ENCODE measurements at regions not wholly inside any gene's neighbourhood (a gene's known extent, or its start where the extent isn't known, plus 50 kb on each side); places are given as distances from the start of the nearest gene placed in this dataset.
A peak's percentile ranks its signal among the peaks of the same experiment; 100 is the strongest.

DNA sequence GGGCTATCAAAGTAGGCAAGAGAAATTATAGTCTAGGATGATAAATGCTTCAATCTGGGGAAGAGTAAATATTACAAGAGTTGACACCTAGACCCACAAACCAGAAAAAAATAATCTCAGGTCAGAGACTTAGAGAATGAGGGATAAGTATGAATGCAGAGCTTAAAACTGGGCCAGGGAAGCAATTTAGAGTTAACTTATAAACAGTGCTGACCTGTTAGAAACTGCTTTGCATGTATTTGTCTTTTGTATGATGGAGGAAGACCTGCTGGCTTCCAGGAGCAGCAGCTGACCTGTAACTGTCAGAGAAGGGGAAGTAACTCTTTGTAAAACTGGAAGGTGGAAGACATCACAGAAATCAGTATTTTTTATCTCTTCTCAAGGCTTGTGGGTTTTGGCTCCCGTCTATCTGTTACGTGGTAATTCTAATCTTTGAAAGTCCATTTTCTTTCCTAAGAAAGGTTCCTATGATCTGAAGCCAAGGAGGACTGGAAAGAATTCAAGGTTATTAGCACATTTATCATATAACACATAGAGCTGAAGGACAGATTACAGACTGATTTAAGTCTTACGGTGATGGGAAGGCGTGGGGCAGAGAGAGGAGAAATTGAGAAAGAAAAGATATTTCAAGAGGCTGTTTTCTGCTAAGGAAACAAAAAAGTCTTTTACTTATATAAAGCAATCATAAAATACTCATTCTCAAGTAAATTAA, 114.7 kb upstream of the ADAMTS19 start:
- Mint-ChIP-seq H3K27me3 (ENCODE audit: low read depth) (peaks cover 18% of the 10 kb centered on the region), H3K27ac (ENCODE audit: unreplicated experiment) (no peak overlapping the region), H3K4me1 (ENCODE audit: low read depth) (no peaks in the 10 kb centered on the region), H3K36me3 (ENCODE audit: low read depth) (no peaks in the 10 kb centered on the region), H3K9me3 (ENCODE audit: low read depth) (peaks cover 20% of the 10 kb centered on the region), H3K4me3 (ENCODE audit: unreplicated experiment) (no peak overlapping the region)
- TF ChIP-seq CTCF (IDR thresholded peaks at IDR 0.05) = no peak
- no peak for DNase-seq (ENCODE audit: low spot score)

GRCh38 chr5:129356846-129357245, 103.3 kb upstream of the ADAMTS19 start:
- Mint-ChIP-seq H3K27ac (ENCODE audit: unreplicated experiment) (no peak overlapping the region), H3K27me3 (ENCODE audit: low read depth) (peaks cover 5% of the 10 kb centered on the region), H3K4me3 (ENCODE audit: unreplicated experiment) (no peak overlapping the region), H3K36me3 (ENCODE audit: low read depth) (no peaks in the 10 kb centered on the region), H3K9me3 (ENCODE audit: low read depth) (no peaks in the 10 kb centered on the region), H3K4me1 (ENCODE audit: low read depth) (no peaks in the 10 kb centered on the region)
- no peak for DNase-seq (ENCODE audit: low spot score)
- no peak for TF ChIP-seq CTCF (IDR thresholded peaks at IDR 0.05)

DNA sequence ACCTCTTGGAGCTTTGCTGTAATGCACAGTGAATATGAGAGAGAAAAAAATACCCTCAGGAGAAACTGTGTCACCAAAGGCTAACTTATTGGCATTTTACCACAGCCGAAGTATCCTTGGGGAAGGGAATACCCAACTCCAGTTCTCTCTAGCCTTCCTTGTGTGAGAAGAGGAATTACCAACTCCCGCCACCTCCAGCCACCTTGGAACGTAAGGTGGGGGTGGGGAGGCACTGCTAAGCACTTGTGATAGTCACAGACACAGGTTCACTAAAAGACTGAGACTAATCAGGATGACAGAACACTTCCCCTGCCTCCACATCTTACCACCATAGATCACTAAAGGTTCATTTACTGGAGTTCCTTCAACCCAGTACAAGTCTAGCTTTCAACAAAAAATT, 102.0 kb upstream of the ADAMTS19 start:
- H3K27me3 Mint-ChIP-seq (ENCODE audit: low read depth) = peaks cover 5% of the 10 kb centered on the region
- no peak overlapping the region for H3K4me3 Mint-ChIP-seq (ENCODE audit: unreplicated experiment)
- TF ChIP-seq CTCF (IDR thresholded peaks at IDR 0.05) = no peak
- H3K4me1 Mint-ChIP-seq (ENCODE audit: low read depth) = peaks cover 6% of the 10 kb centered on the region
- no peak overlapping the region for H3K27ac Mint-ChIP-seq (ENCODE audit: unreplicated experiment)
- H3K9me3 Mint-ChIP-seq (ENCODE audit: low read depth) = no peaks in the 10 kb centered on the region
- no peak for DNase-seq (ENCODE audit: low spot score)
- no peaks in the 10 kb centered on the region for H3K36me3 Mint-ChIP-seq (ENCODE audit: low read depth)

DNA sequence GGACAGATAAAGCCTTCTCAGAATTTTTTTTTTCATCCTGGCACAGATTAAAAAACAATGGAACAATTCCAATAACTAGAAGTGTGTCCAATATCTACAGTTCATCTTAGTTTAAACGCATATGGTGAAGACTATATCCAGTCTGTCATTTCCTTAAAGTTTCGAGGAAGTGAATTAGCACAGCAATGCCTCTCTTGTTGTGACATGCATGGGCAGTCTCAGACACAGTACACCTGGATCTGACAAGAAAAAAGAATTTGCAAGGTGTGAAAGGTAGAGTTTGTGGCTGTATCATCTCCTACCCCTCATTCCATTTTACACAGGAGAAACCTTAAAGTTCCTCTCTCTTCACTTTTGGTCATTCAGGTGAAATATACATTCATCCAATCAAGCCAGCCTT, 100.6 kb upstream of the ADAMTS19 start:
- DNase-seq (ENCODE audit: low spot score) = no peak
- Mint-ChIP-seq H3K4me3 (ENCODE audit: unreplicated experiment) (no peak overlapping the region), H3K4me1 (ENCODE audit: low read depth) (peaks cover 7% of the 10 kb centered on the region), H3K27me3 (ENCODE audit: low read depth) (peaks cover 5% of the 10 kb centered on the region), H3K36me3 (ENCODE audit: low read depth) (no peaks in the 10 kb centered on the region), H3K27ac (ENCODE audit: unreplicated experiment) (no peak overlapping the region), H3K9me3 (ENCODE audit: low read depth) (no peaks in the 10 kb centered on the region)
- TF ChIP-seq CTCF (IDR thresholded peaks at IDR 0.05) = no peak

GRCh38 chr5:129361441-129362025, 98.6 kb upstream of the ADAMTS19 start:
- Mint-ChIP-seq H3K27ac (ENCODE audit: unreplicated experiment) (no peak overlapping the region), H3K9me3 (ENCODE audit: low read depth) (peaks cover 10% of the 10 kb centered on the region), H3K36me3 (ENCODE audit: low read depth) (peaks cover 7% of the 10 kb centered on the region), H3K4me1 (ENCODE audit: low read depth) (peaks cover 7% of the 10 kb centered on the region), H3K27me3 (ENCODE audit: low read depth) (peaks cover 9% of the 10 kb centered on the region), H3K4me3 (ENCODE audit: unreplicated experiment) (no peak overlapping the region)
- TF ChIP-seq CTCF (IDR thresholded peaks at IDR 0.05) = peak; percentile 81
- DNase-seq (ENCODE audit: low spot score) = no peak

Measured in chondrocyte (in vitro differentiated cells).